ENCODE measurements at regions not wholly inside any gene's neighbourhood (a gene's known extent, or its start where the extent isn't known, plus 50 kb on each side); places are given as distances from the start of the nearest gene placed in this dataset.

DNA sequence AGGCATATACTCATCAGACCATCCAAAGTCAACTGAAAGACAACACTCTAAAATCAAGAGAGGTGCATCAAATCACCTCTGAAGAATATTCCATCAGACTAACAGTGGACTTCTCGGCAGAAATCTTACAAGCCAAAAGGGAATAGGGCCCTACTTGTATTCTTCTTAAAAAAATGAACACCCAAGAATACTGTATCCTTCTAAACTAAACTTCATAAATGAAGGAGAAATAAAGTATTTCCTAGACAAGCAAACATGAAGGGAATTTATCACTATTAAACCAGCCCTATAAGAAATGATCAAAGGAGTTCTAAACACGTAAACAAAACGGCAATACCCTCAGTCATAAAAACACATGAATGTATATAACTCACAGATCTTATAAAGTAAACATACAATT lies 141.2 kb downstream of the CXXC4 start:
- TF ChIP-seq, protein P1, sequence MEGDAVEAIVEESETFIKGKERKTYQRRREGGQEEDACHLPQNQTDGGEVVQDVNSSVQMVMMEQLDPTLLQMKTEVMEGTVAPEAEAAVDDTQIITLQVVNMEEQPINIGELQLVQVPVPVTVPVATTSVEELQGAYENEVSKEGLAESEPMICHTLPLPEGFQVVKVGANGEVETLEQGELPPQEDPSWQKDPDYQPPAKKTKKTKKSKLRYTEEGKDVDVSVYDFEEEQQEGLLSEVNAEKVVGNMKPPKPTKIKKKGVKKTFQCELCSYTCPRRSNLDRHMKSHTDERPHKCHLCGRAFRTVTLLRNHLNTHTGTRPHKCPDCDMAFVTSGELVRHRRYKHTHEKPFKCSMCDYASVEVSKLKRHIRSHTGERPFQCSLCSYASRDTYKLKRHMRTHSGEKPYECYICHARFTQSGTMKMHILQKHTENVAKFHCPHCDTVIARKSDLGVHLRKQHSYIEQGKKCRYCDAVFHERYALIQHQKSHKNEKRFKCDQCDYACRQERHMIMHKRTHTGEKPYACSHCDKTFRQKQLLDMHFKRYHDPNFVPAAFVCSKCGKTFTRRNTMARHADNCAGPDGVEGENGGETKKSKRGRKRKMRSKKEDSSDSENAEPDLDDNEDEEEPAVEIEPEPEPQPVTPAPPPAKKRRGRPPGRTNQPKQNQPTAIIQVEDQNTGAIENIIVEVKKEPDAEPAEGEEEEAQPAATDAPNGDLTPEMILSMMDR (IDR thresholded peaks at IDR 0.05 in 2 of 3, conservative IDR thresholded peaks at IDR 0.05 in 1 of 3; ENCODE audit: borderline replicate concordance in 1 of 3, insufficient read depth in 1 of 3, low read depth in 2 of 3, low read length in 2 of 3), result no peak
- TF ChIP-seq EZH2 (IDR thresholded peaks at IDR 0.05) (no peak), EZH2phosphoT487 (IDR thresholded peaks at IDR 0.05; ENCODE audit: borderline replicate concordance) (no peak)
